Omental fat pad (tissue), 3 donors: ENCODE measurements at regions not wholly inside any gene's neighbourhood (a gene's known extent, or its start where the extent isn't known, plus 50 kb on each side); places are given as distances from the start of the nearest gene placed in this dataset.

Experiments used
- ATAC-seq: fragments of 150-250 bp; one replicate; pipeline ENCODE4 v1.9.1; 2016; ENCODE audit warnings: mild to moderate bottlenecking, moderate library complexity; ENCODE audit not compliant: low FRiP score
- DNase-seq: peaks from one replicate; pipeline ENCODE4 v3.0.0-alpha.2; 2019; ENCODE audit warnings: low spot score
- CTCF ChIP-seq, 3 donors: fragments of 450-650 bp; IDR thresholded peaks; one replicate each; pipeline ENCODE4 v1.5.1; 2016 to 2017; ENCODE audit warnings: antibody characterized with exemption in 3 of 3, mild to moderate bottlenecking in 3 of 3, moderate library complexity in 2 of 3

- ATAC-seq (no peak), DNase-seq (no peak)
- no peak for TF ChIP-seq CTCF (IDR thresholded peaks at IDR 0.05)
These were observed 270.3 kb downstream of the RWDD3 start for GRCh38 chr1:95504321-95504720.

GRCh38 chr1:95506736-95507414 is 272.9 kb downstream of the RWDD3 start:
- no peak for TF ChIP-seq CTCF (IDR thresholded peaks at IDR 0.05)
- DNase-seq (no peak), ATAC-seq (no peak)

- TF ChIP-seq CTCF (IDR thresholded peaks at IDR 0.05), result no peak
- ATAC-seq, result no peak
- no peak for DNase-seq
These were observed 276.0 kb downstream of the RWDD3 start for GRCh38 chr1:95509989-95510388.

- DNase-seq (no peak), ATAC-seq (no peak)
- no peak for TF ChIP-seq CTCF (IDR thresholded peaks at IDR 0.05)
These were observed 278.9 kb downstream of the RWDD3 start for GRCh38 chr1:95512925-95513324.

GRCh38 chr1:95517506-95517905 is 283.5 kb downstream of the RWDD3 start:
- ATAC-seq, result no peak
- no peak for TF ChIP-seq CTCF (IDR thresholded peaks at IDR 0.05)
- DNase-seq, result no peak

- DNase-seq (no peak), ATAC-seq (no peak)
- TF ChIP-seq CTCF (IDR thresholded peaks at IDR 0.05), result no peak
These were observed 284.3 kb downstream of the RWDD3 start for GRCh38 chr1:95518310-95518709.

- DNase-seq (no peak), ATAC-seq (no peak)
- no peak for TF ChIP-seq CTCF (IDR thresholded peaks at IDR 0.05)
These were observed 286.4 kb downstream of the RWDD3 start for GRCh38 chr1:95520390-95520789.
